ENCODE measurements at regions not wholly inside any gene's neighbourhood (a gene's known extent, or its start where the extent isn't known, plus 50 kb on each side); places are given as distances from the start of the nearest gene placed in this dataset.

DNA sequence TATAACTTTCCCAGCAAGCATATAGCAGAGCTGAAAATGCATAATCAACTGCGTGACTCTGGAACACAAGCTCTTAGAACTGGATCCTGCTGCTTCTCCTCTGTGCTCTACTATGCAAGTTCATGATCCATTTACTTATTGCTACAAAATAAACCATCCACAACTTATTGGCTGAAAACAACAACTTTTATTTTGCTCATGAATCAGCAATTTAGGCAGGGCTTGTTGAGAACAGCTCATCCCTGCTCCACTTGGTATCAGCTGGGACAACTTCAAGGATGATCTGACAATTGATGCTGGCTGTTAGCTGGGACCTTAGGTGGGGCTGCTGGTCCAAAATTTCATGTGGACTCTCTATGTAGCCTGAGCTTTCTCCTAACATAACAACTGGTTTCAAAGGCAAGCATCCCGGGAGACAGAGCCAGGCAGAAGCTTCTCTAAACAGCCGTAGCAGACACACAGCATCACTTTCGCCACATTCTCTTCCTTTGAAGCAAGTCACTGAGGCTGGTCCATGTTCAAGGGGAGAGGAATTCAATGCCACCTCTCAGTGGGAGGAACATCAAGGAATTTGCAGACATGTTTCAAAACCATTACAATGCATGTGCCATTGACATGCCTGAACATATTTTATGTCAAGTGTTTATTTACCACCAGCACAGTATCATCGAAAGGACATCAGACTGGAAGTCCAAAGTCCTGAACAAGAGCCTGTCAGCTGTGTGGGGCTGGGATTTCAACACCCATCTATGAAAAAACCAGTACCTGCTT is 153.1 kb upstream of the PKDCC start:
- Histone ChIP-seq H3K4me1 (ENCODE audit: insufficient read depth, insufficient read length) (no peaks in the 10 kb centered on the region), H3K9me3 (ENCODE audit: insufficient read depth, low read length) (no peaks in the 10 kb centered on the region), H3K4me3 (ENCODE audit: insufficient read length, low read depth) (no peak overlapping the region), H3K36me3 (ENCODE audit: insufficient read depth, insufficient read length, low read length) (no peaks in the 10 kb centered on the region), H3K9ac (ENCODE audit: insufficient read length, low read depth) (no peak overlapping the region), H3K27me3 (ENCODE audit: insufficient read depth, insufficient read length) (no peaks in the 10 kb centered on the region)
- no peak for TF ChIP-seq SUZ12 (IDR thresholded peaks at IDR 0.05; ENCODE audit: extremely low read depth, insufficient read depth, insufficient read length)
- no peak for TF ChIP-seq YY1 (IDR thresholded peaks at IDR 0.05; ENCODE audit: insufficient read depth, insufficient read length)
- no peak for TF ChIP-seq ZNF274 (IDR thresholded peaks at IDR 0.05; ENCODE audit: low read depth, low read length)
- no peak for DNase-seq (ENCODE audit: low read depth, low spot score)

DNA sequence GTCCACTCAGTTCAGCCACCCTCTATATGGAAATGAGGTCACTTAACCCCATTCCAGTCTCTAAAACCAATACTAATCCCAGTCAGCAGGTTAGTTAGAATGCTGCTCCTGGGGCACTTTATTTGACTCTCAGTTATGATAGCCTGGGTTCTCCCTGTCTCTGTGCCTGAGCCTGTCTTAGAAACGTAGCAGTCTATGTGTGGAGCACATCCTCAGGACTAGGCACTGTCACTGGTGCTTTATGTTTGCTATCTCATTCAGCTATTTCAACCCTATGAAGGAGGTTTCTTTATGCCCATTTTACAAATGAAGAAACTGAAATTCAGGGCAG is 152.5 kb upstream of the PKDCC start:
- H3K9ac ChIP-seq (ENCODE audit: insufficient read length, low read depth), result no peak overlapping the region
- H3K27me3 ChIP-seq (ENCODE audit: insufficient read depth, insufficient read length), result no peaks in the 10 kb centered on the region
- no peak for TF ChIP-seq ZNF274 (IDR thresholded peaks at IDR 0.05; ENCODE audit: low read depth, low read length)
- no peak for TF ChIP-seq YY1 (IDR thresholded peaks at IDR 0.05; ENCODE audit: insufficient read depth, insufficient read length)
- no peak for DNase-seq (ENCODE audit: low read depth, low spot score)
- no peak overlapping the region for H3K4me3 ChIP-seq (ENCODE audit: insufficient read length, low read depth)
- H3K4me1 ChIP-seq (ENCODE audit: insufficient read depth, insufficient read length), result no peaks in the 10 kb centered on the region
- no peaks in the 10 kb centered on the region for H3K36me3 ChIP-seq (ENCODE audit: insufficient read depth, insufficient read length, low read length)
- H3K9me3 ChIP-seq (ENCODE audit: insufficient read depth, low read length), result no peaks in the 10 kb centered on the region

DNA sequence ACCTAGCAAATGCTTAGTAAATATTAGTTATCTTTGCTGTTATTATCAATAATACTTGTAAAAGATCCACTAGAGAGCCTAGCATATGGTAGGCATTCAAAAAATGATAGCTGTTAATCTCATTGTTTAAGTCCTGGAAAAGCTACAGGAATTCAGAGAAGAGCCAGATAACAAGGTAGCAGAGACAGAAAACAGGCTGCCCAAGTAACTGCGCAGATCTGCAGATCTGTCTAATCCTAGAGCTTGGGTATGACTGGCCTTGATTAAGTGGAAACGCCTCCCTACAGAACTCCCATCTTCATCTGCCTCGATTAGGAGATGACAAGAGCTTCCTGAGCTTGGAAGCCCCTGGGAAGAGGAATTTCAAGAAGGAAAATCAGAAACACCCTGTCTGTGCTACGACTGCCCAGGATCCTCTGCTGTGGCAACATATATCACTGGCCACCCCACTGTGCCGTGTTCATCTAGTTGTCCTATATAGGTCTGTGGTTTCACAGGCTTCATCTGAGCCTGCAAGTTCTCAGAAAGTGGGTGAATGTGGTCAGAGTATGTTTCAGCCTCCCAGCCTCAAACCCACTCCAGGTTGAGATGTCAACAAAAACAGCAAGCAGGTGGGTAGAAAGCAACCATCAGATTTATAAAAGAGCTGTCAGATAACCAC is 151.5 kb upstream of the PKDCC start:
- no peak overlapping the region for H3K4me3 ChIP-seq (ENCODE audit: insufficient read length, low read depth)
- no peak for TF ChIP-seq ZNF274 (IDR thresholded peaks at IDR 0.05; ENCODE audit: low read depth, low read length)
- no peak for TF ChIP-seq SUZ12 (IDR thresholded peaks at IDR 0.05; ENCODE audit: extremely low read depth, insufficient read depth, insufficient read length)
- no peak for TF ChIP-seq YY1 (IDR thresholded peaks at IDR 0.05; ENCODE audit: insufficient read depth, insufficient read length)

DNA sequence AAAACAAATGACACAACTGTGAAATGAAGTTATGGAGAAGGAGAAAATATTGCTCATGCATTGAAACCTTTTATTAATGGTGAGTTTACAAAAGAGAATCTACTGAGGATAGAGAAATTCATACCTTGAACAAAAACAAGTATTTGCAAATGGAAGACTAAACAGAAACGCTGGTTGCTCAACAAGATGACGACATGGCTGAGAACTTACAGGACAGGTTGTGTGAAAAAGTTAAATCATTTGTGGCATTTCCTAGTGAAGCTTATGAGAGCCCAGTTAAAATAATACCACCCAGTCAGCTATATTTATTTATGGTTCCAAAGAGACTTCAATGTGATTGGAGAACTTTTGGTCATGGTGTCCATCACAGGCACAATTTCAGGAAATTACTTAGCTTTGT is 148.6 kb upstream of the PKDCC start:
- Histone ChIP-seq H3K9ac (ENCODE audit: insufficient read length, low read depth) (no peak overlapping the region), H3K9me3 (ENCODE audit: insufficient read depth, low read length) (no peaks in the 10 kb centered on the region), H3K4me1 (ENCODE audit: insufficient read depth, insufficient read length) (no peaks in the 10 kb centered on the region), H3K27me3 (ENCODE audit: insufficient read depth, insufficient read length) (no peaks in the 10 kb centered on the region), H3K4me3 (ENCODE audit: insufficient read length, low read depth) (no peak overlapping the region), H3K36me3 (ENCODE audit: insufficient read depth, insufficient read length, low read length) (no peaks in the 10 kb centered on the region)
- DNase-seq (ENCODE audit: low read depth, low spot score), result no peak
- TF ChIP-seq ZNF274 (IDR thresholded peaks at IDR 0.05; ENCODE audit: low read depth, low read length) (no peak), YY1 (IDR thresholded peaks at IDR 0.05; ENCODE audit: insufficient read depth, insufficient read length) (no peak), SUZ12 (IDR thresholded peaks at IDR 0.05; ENCODE audit: extremely low read depth, insufficient read depth, insufficient read length) (no peak)

More for the DNA sequence above, 151.5 kb upstream of the PKDCC start:
- no peak for DNase-seq (ENCODE audit: low read depth, low spot score)
- Histone ChIP-seq H3K36me3 (ENCODE audit: insufficient read depth, insufficient read length, low read length) (no peaks in the 10 kb centered on the region), H3K4me1 (ENCODE audit: insufficient read depth, insufficient read length) (no peaks in the 10 kb centered on the region), H3K9ac (ENCODE audit: insufficient read length, low read depth) (no peak overlapping the region), H3K27me3 (ENCODE audit: insufficient read depth, insufficient read length) (no peaks in the 10 kb centered on the region), H3K9me3 (ENCODE audit: insufficient read depth, low read length) (no peaks in the 10 kb centered on the region)

DNA sequence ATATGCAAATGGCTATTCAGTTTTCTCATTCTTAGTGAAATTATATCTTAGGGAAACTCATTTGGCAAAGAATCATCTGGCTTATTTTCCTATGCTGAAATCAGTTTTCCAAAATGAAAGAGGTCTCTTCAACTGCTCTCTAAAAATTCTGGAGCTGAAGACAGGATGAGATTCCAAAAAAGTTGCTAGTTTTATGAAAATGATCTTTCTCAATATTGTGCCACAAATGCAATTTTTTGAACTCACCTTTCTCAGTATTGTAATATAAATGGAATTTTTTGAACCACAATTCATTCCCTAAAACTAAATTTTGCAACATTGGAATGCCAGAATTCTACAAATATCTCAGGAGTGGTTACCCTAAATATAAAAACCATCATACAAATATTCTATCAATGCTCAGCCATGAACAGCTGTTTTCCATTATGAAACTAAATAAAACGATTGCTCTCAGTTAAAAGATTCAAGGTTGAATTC is 147.7 kb upstream of the PKDCC start:
- H3K9me3 ChIP-seq (ENCODE audit: insufficient read depth, low read length), result no peaks in the 10 kb centered on the region
- no peak for DNase-seq (ENCODE audit: low read depth, low spot score)
- H3K36me3 ChIP-seq (ENCODE audit: insufficient read depth, insufficient read length, low read length), result no peaks in the 10 kb centered on the region
- TF ChIP-seq SUZ12 (IDR thresholded peaks at IDR 0.05; ENCODE audit: extremely low read depth, insufficient read depth, insufficient read length) (no peak), YY1 (IDR thresholded peaks at IDR 0.05; ENCODE audit: insufficient read depth, insufficient read length) (no peak), ZNF274 (IDR thresholded peaks at IDR 0.05; ENCODE audit: low read depth, low read length) (no peak)
- H3K27me3 ChIP-seq (ENCODE audit: insufficient read depth, insufficient read length), result no peaks in the 10 kb centered on the region
- no peak overlapping the region for H3K4me3 ChIP-seq (ENCODE audit: insufficient read length, low read depth)
- no peaks in the 10 kb centered on the region for H3K4me1 ChIP-seq (ENCODE audit: insufficient read depth, insufficient read length)
- H3K9ac ChIP-seq (ENCODE audit: insufficient read length, low read depth), result no peak overlapping the region

DNA sequence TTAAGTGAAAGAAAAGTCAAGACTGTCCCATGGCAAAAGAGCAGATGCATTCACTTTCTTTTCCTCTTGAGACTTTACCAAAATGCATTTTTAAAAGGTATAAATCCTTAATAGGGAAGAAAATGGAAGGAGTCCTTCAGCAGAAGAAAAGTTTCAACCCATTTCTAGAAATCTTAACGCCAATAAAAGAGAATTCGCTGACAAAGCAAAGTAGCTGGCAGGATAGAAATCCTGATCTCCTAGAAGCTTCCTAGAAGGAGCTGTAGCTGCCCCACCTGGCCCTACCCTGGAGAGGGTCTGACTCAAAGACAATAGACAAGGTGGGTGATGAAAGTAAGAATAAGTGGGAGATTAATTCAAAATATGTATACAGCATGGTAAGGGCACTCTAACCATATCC is 144.9 kb upstream of the PKDCC start:
- no peaks in the 10 kb centered on the region for H3K36me3 ChIP-seq (ENCODE audit: insufficient read depth, insufficient read length, low read length)
- H3K27me3 ChIP-seq (ENCODE audit: insufficient read depth, insufficient read length), result no peaks in the 10 kb centered on the region
- TF ChIP-seq YY1 (IDR thresholded peaks at IDR 0.05; ENCODE audit: insufficient read depth, insufficient read length) (no peak), ZNF274 (IDR thresholded peaks at IDR 0.05; ENCODE audit: low read depth, low read length) (no peak)
- H3K4me1 ChIP-seq (ENCODE audit: insufficient read depth, insufficient read length), result no peaks in the 10 kb centered on the region
- no peak overlapping the region for H3K9ac ChIP-seq (ENCODE audit: insufficient read length, low read depth)
- DNase-seq (ENCODE audit: low read depth, low spot score), result no peak
- no peak overlapping the region for H3K4me3 ChIP-seq (ENCODE audit: insufficient read length, low read depth)
- H3K9me3 ChIP-seq (ENCODE audit: insufficient read depth, low read length), result no peaks in the 10 kb centered on the region

DNA sequence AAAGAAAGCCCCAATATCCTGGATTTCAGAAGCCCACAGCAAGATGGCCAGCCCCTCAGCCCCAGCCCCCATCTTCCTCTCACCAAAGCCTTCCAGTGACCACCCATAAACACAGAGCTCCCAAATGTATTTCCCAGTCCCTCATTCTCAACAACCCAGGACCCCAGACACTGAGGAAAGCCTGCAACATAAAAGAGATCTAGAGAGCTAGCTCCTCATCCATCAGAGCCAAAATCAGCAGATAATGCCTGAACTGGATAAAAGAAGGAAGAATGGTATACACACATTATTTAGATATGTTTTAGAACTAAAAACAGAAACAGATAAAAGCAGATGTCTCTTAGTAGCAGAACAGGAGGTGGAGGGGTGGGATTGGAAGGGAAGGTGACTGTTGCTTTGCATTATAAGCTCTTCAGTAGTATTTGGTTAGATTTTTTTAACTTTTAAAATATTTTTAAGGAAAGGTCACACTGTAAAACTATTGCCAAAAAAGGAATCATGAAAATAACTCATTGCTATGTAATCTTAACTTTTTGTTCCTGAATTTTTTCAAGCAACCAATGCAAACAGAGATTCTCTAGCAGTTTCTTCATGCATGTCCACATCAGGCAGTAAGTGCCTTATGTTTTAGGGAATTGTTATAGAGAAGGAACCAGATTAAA is 144.2 kb upstream of the PKDCC start:
- Histone ChIP-seq H3K27me3 (ENCODE audit: insufficient read depth, insufficient read length) (no peaks in the 10 kb centered on the region), H3K9ac (ENCODE audit: insufficient read length, low read depth) (no peak overlapping the region), H3K9me3 (ENCODE audit: insufficient read depth, low read length) (no peaks in the 10 kb centered on the region), H3K4me1 (ENCODE audit: insufficient read depth, insufficient read length) (no peaks in the 10 kb centered on the region), H3K36me3 (ENCODE audit: insufficient read depth, insufficient read length, low read length) (no peaks in the 10 kb centered on the region), H3K4me3 (ENCODE audit: insufficient read length, low read depth) (no peak overlapping the region)
- no peak for TF ChIP-seq SUZ12 (IDR thresholded peaks at IDR 0.05; ENCODE audit: extremely low read depth, insufficient read depth, insufficient read length)
- no peak for TF ChIP-seq YY1 (IDR thresholded peaks at IDR 0.05; ENCODE audit: insufficient read depth, insufficient read length)
- no peak for TF ChIP-seq ZNF274 (IDR thresholded peaks at IDR 0.05; ENCODE audit: low read depth, low read length)
- no peak for DNase-seq (ENCODE audit: low read depth, low spot score)

Data from NT2/D1 (cell line).